ENCODE measurements at regions not wholly inside any gene's neighbourhood (a gene's known extent, or its start where the extent isn't known, plus 50 kb on each side); places are given as distances from the start of the nearest gene placed in this dataset.
"Not testable (repeated sequence)": the region's sequence is repeated elsewhere in the genome, so short reads cannot be mapped to it uniquely, and the experiment has no call there.

GRCh38 chr21:17264182-17264581 is 248.7 kb upstream of the CXADR start:
- WGBS = 90% methylated on average over 2 of the region's 2 CpGs
- Histone ChIP-seq H3K4me3 (ENCODE audit: low read length in 2 of 2) (no peak overlapping the region), H3K9me3 (ENCODE audit: control insufficient read depth in 2 of 2, insufficient read depth in 1 of 2, low read length in 1 of 2) (no peaks in the 10 kb centered on the region), H3K4me1 (ENCODE audit: control insufficient read depth in 2 of 2, insufficient read depth in 2 of 2, low read length in 2 of 2) (no peaks in the 10 kb centered on the region), H3K27ac (ENCODE audit: low read depth in 1 of 2, low read length in 1 of 2) (no peak overlapping the region), H3K36me3 (ENCODE audit: control insufficient read depth in 2 of 2, insufficient read depth in 2 of 2, low read length in 1 of 2) (no peaks in the 10 kb centered on the region), H3K27me3 (ENCODE audit: control insufficient read depth in 2 of 2, insufficient read depth in 1 of 2, low read length in 1 of 2) (no peaks in the 10 kb centered on the region)
- no peak for DNase-seq (ENCODE audit: low read depth in 6 of 9, low spot score in 9 of 9)

- Histone ChIP-seq H3K4me3 (ENCODE audit: low read length in 2 of 2) (no peak overlapping the region), H3K27ac (ENCODE audit: low read depth in 1 of 2, low read length in 1 of 2) (no peak overlapping the region), H3K4me1 (ENCODE audit: control insufficient read depth in 2 of 2, insufficient read depth in 2 of 2, low read length in 2 of 2) (no peaks in the 10 kb centered on the region), H3K36me3 (ENCODE audit: control insufficient read depth in 2 of 2, insufficient read depth in 2 of 2, low read length in 1 of 2) (no peaks in the 10 kb centered on the region), H3K27me3 (ENCODE audit: control insufficient read depth in 2 of 2, insufficient read depth in 1 of 2, low read length in 1 of 2) (no peaks in the 10 kb centered on the region), H3K9me3 (ENCODE audit: control insufficient read depth in 2 of 2, insufficient read depth in 1 of 2, low read length in 1 of 2) (no peaks in the 10 kb centered on the region)
- 95% methylated on average over 3 of the region's 3 CpGs for WGBS
- DNase-seq (ENCODE audit: low read depth in 6 of 9, low spot score in 9 of 9) = no peak
These were observed 243.1 kb upstream of the CXADR start for GRCh38 chr21:17269760-17270159.

GRCh38 chr21:17270229-17270628 is 242.6 kb upstream of the CXADR start:
- no peak overlapping the region for H3K4me3 ChIP-seq (ENCODE audit: low read length in 2 of 2)
- H3K27ac ChIP-seq (ENCODE audit: low read depth in 1 of 2, low read length in 1 of 2) = no peak overlapping the region
- H3K9me3 ChIP-seq (ENCODE audit: control insufficient read depth in 2 of 2, insufficient read depth in 1 of 2, low read length in 1 of 2) = no peaks in the 10 kb centered on the region
- WGBS = 0% methylated on average over 1 of the region's 1 CpG
- DNase-seq (ENCODE audit: low read depth in 6 of 9, low spot score in 9 of 9) = peak in 1 of 9 donors; percentile 1
- H3K4me1 ChIP-seq (ENCODE audit: control insufficient read depth in 2 of 2, insufficient read depth in 2 of 2, low read length in 2 of 2) = no peaks in the 10 kb centered on the region
- no peaks in the 10 kb centered on the region for H3K36me3 ChIP-seq (ENCODE audit: control insufficient read depth in 2 of 2, insufficient read depth in 2 of 2, low read length in 1 of 2)
- no peaks in the 10 kb centered on the region for H3K27me3 ChIP-seq (ENCODE audit: control insufficient read depth in 2 of 2, insufficient read depth in 1 of 2, low read length in 1 of 2)

GRCh38 chr21:17279663-17280062 is 233.2 kb upstream of the CXADR start:
- no peak overlapping the region for H3K4me3 ChIP-seq (ENCODE audit: low read length in 2 of 2)
- no peaks in the 10 kb centered on the region for H3K27me3 ChIP-seq (ENCODE audit: control insufficient read depth in 2 of 2, insufficient read depth in 1 of 2, low read length in 1 of 2)
- peaks cover 4 to 14% of the 10 kb centered on the region in 2 donors for H3K9me3 ChIP-seq (ENCODE audit: control insufficient read depth in 2 of 2, insufficient read depth in 1 of 2, low read length in 1 of 2)
- H3K36me3 ChIP-seq (ENCODE audit: control insufficient read depth in 2 of 2, insufficient read depth in 2 of 2, low read length in 1 of 2) = no peaks in the 10 kb centered on the region
- DNase-seq (ENCODE audit: low read depth in 6 of 9, low spot score in 9 of 9) = no peak
- 90% methylated on average over 3 of the region's 3 CpGs for WGBS
- H3K27ac ChIP-seq (ENCODE audit: low read depth in 1 of 2, low read length in 1 of 2) = no peak overlapping the region
- H3K4me1 ChIP-seq (ENCODE audit: control insufficient read depth in 2 of 2, insufficient read depth in 2 of 2, low read length in 2 of 2) = no peaks in the 10 kb centered on the region

GRCh38 chr21:17293016-17293562 is 219.8 kb upstream of the CXADR start:
- not testable (repeated sequence) for H3K36me3 ChIP-seq (ENCODE audit: control insufficient read depth in 2 of 2, insufficient read depth in 2 of 2, low read length in 1 of 2); H3K4me1 ChIP-seq (ENCODE audit: control insufficient read depth in 2 of 2, insufficient read depth in 2 of 2, low read length in 2 of 2); DNase-seq (ENCODE audit: low read depth in 6 of 9, low spot score in 9 of 9); H3K27me3 ChIP-seq (ENCODE audit: control insufficient read depth in 2 of 2, insufficient read depth in 1 of 2, low read length in 1 of 2); H3K27ac ChIP-seq (ENCODE audit: low read depth in 1 of 2, low read length in 1 of 2); H3K9me3 ChIP-seq (ENCODE audit: control insufficient read depth in 2 of 2, insufficient read depth in 1 of 2, low read length in 1 of 2); H3K4me3 ChIP-seq (ENCODE audit: low read length in 2 of 2)
- WGBS = 97% methylated on average over 9 of the region's 11 CpGs

- H3K4me3 ChIP-seq (ENCODE audit: low read length in 2 of 2) = no peak overlapping the region
- H3K9me3 ChIP-seq (ENCODE audit: control insufficient read depth in 2 of 2, insufficient read depth in 1 of 2, low read length in 1 of 2) = peaks cover 5 to 7% of the 10 kb centered on the region in 2 donors
- H3K4me1 ChIP-seq (ENCODE audit: control insufficient read depth in 2 of 2, insufficient read depth in 2 of 2, low read length in 2 of 2) = no peaks in the 10 kb centered on the region
- 82% methylated on average over 5 of the region's 5 CpGs for WGBS
- no peaks in the 10 kb centered on the region for H3K27me3 ChIP-seq (ENCODE audit: control insufficient read depth in 2 of 2, insufficient read depth in 1 of 2, low read length in 1 of 2)
- DNase-seq (ENCODE audit: low read depth in 6 of 9, low spot score in 9 of 9) = no peak
- no peaks in the 10 kb centered on the region for H3K36me3 ChIP-seq (ENCODE audit: control insufficient read depth in 2 of 2, insufficient read depth in 2 of 2, low read length in 1 of 2)
- no peak overlapping the region for H3K27ac ChIP-seq (ENCODE audit: low read depth in 1 of 2, low read length in 1 of 2)
These were observed 216.8 kb upstream of the CXADR start for GRCh38 chr21:17295997-17296396.

- not testable (repeated sequence) for H3K27ac ChIP-seq (ENCODE audit: low read depth in 1 of 2, low read length in 1 of 2); H3K4me1 ChIP-seq (ENCODE audit: control insufficient read depth in 2 of 2, insufficient read depth in 2 of 2, low read length in 2 of 2); H3K36me3 ChIP-seq (ENCODE audit: control insufficient read depth in 2 of 2, insufficient read depth in 2 of 2, low read length in 1 of 2); H3K4me3 ChIP-seq (ENCODE audit: low read length in 2 of 2); H3K9me3 ChIP-seq (ENCODE audit: control insufficient read depth in 2 of 2, insufficient read depth in 1 of 2, low read length in 1 of 2); DNase-seq (ENCODE audit: low read depth in 6 of 9, low spot score in 9 of 9); H3K27me3 ChIP-seq (ENCODE audit: control insufficient read depth in 2 of 2, insufficient read depth in 1 of 2, low read length in 1 of 2)
- 92% methylated on average over 1 of the region's 1 CpG for WGBS
These were observed 213.3 kb upstream of the CXADR start for GRCh38 chr21:17299576-17299975.

GRCh38 chr21:17327715-17328114 is 185.1 kb upstream of the CXADR start:
- H3K27me3 ChIP-seq (ENCODE audit: control insufficient read depth in 2 of 2, insufficient read depth in 1 of 2, low read length in 1 of 2); H3K27ac ChIP-seq (ENCODE audit: low read depth in 1 of 2, low read length in 1 of 2); H3K4me1 ChIP-seq (ENCODE audit: control insufficient read depth in 2 of 2, insufficient read depth in 2 of 2, low read length in 2 of 2); H3K4me3 ChIP-seq (ENCODE audit: low read length in 2 of 2); H3K36me3 ChIP-seq (ENCODE audit: control insufficient read depth in 2 of 2, insufficient read depth in 2 of 2, low read length in 1 of 2); DNase-seq (ENCODE audit: low read depth in 6 of 9, low spot score in 9 of 9); H3K9me3 ChIP-seq (ENCODE audit: control insufficient read depth in 2 of 2, insufficient read depth in 1 of 2, low read length in 1 of 2): not testable (repeated sequence)
- WGBS = 96% methylated on average over 9 of the region's 9 CpGs

GRCh38 chr21:17334484-17334883 is 178.4 kb upstream of the CXADR start:
- Histone ChIP-seq H3K27me3 (ENCODE audit: control insufficient read depth in 2 of 2, insufficient read depth in 1 of 2, low read length in 1 of 2) (no peaks in the 10 kb centered on the region), H3K9me3 (ENCODE audit: control insufficient read depth in 2 of 2, insufficient read depth in 1 of 2, low read length in 1 of 2) (no peaks in the 10 kb centered on the region), H3K27ac (ENCODE audit: low read depth in 1 of 2, low read length in 1 of 2) (no peak overlapping the region), H3K4me3 (ENCODE audit: low read length in 2 of 2) (no peak overlapping the region), H3K4me1 (ENCODE audit: control insufficient read depth in 2 of 2, insufficient read depth in 2 of 2, low read length in 2 of 2) (no peaks in the 10 kb centered on the region), H3K36me3 (ENCODE audit: control insufficient read depth in 2 of 2, insufficient read depth in 2 of 2, low read length in 1 of 2) (no peaks in the 10 kb centered on the region)
- 66% methylated on average over 3 of the region's 3 CpGs for WGBS
- DNase-seq (ENCODE audit: low read depth in 6 of 9, low spot score in 9 of 9) = no peak

GRCh38 chr21:17340081-17340480 is 172.8 kb upstream of the CXADR start:
- 81% methylated on average over 3 of the region's 3 CpGs for WGBS

More at GRCh38 chr21:17340081-17340480, 172.8 kb upstream of the CXADR start:
- no peaks in the 10 kb centered on the region for H3K27me3 ChIP-seq (ENCODE audit: control insufficient read depth in 2 of 2, insufficient read depth in 1 of 2, low read length in 1 of 2)
- no peak overlapping the region for H3K4me3 ChIP-seq (ENCODE audit: low read length in 2 of 2)
- no peak overlapping the region for H3K27ac ChIP-seq (ENCODE audit: low read depth in 1 of 2, low read length in 1 of 2)
- no peaks in the 10 kb centered on the region for H3K36me3 ChIP-seq (ENCODE audit: control insufficient read depth in 2 of 2, insufficient read depth in 2 of 2, low read length in 1 of 2)
- no peak for DNase-seq (ENCODE audit: low read depth in 6 of 9, low spot score in 9 of 9)
- no peaks in the 10 kb centered on the region for H3K4me1 ChIP-seq (ENCODE audit: control insufficient read depth in 2 of 2, insufficient read depth in 2 of 2, low read length in 2 of 2)
- peaks cover 0 to 4% of the 10 kb centered on the region in 2 donors for H3K9me3 ChIP-seq (ENCODE audit: control insufficient read depth in 2 of 2, insufficient read depth in 1 of 2, low read length in 1 of 2)
